ENCODE measurements at regions not wholly inside any gene's neighbourhood (a gene's known extent, or its start where the extent isn't known, plus 50 kb on each side); places are given as distances from the start of the nearest gene placed in this dataset.
"Not testable (repeated sequence)": the region's sequence is repeated elsewhere in the genome, so short reads cannot be mapped to it uniquely, and the experiment has no call there.

DNA sequence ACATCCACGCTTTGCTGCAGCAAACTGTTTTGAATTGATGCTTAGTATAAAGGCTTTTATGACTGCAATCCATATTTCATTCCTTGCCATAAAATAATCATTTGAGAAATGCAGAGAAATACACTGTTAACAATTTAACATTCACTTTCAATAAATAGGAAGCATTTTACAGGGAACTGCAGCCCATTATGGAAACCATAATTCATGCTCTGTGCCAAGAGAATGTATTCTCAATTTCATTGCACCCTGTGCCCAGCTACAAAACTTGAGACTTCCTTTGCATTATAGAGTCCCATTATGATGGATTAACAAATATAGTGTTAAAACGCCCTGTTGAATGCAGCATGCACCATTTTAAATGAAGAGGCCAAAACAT is 134.0 kb downstream of the MED10 start:
- H3K9me3 ChIP-seq (ENCODE audit: insufficient read depth, low read depth, low read length) = peaks cover 8% of the 10 kb centered on the region
- no peaks in the 10 kb centered on the region for H3K4me1 ChIP-seq (ENCODE audit: insufficient read depth, low read length)
- Mint-ChIP-seq H3K36me3 (ENCODE audit: low read depth, unreplicated experiment) (no peaks in the 10 kb centered on the region), H3K9me3 (ENCODE audit: unreplicated experiment) (peaks cover 9% of the 10 kb centered on the region), H3K4me1 (ENCODE audit: low read depth, unreplicated experiment) (peaks cover 8% of the 10 kb centered on the region), H3K4me3 (ENCODE audit: unreplicated experiment) (no peak overlapping the region), H3K27ac (ENCODE audit: unreplicated experiment) (no peak overlapping the region), H3K27me3 (ENCODE audit: low read depth, unreplicated experiment) (peaks cover 4% of the 10 kb centered on the region)
- DNase-seq (ENCODE audit: low read depth) = no peak
- H2AFZ ChIP-seq (ENCODE audit: low read depth, low read length) = no peak overlapping the region
- H3K36me3 ChIP-seq (ENCODE audit: insufficient read depth, low read length) = no peaks in the 10 kb centered on the region
- no peaks in the 10 kb centered on the region for H4K20me1 ChIP-seq (ENCODE audit: insufficient read depth, low read length)
- no peaks in the 10 kb centered on the region for H3K79me2 ChIP-seq (ENCODE audit: insufficient read depth, low read length)
- TF ChIP-seq, protein P1, sequence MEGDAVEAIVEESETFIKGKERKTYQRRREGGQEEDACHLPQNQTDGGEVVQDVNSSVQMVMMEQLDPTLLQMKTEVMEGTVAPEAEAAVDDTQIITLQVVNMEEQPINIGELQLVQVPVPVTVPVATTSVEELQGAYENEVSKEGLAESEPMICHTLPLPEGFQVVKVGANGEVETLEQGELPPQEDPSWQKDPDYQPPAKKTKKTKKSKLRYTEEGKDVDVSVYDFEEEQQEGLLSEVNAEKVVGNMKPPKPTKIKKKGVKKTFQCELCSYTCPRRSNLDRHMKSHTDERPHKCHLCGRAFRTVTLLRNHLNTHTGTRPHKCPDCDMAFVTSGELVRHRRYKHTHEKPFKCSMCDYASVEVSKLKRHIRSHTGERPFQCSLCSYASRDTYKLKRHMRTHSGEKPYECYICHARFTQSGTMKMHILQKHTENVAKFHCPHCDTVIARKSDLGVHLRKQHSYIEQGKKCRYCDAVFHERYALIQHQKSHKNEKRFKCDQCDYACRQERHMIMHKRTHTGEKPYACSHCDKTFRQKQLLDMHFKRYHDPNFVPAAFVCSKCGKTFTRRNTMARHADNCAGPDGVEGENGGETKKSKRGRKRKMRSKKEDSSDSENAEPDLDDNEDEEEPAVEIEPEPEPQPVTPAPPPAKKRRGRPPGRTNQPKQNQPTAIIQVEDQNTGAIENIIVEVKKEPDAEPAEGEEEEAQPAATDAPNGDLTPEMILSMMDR (IDR thresholded peaks at IDR 0.05; ENCODE audit: insufficient read depth, low read depth, low read length) = no peak
- no peak for TF ChIP-seq EZH2 (IDR thresholded peaks at IDR 0.05; ENCODE audit: insufficient read depth, low read length)
- H3K4me3 ChIP-seq (ENCODE audit: insufficient read depth, low read depth, low read length) = no peak overlapping the region
- FAIRE-seq = no peak
- H3K27me3 ChIP-seq (ENCODE audit: insufficient read depth, low read length) = no peaks in the 10 kb centered on the region
- no peak overlapping the region for H3K27ac ChIP-seq (ENCODE audit: low read depth, low read length)
- H3K9ac ChIP-seq (ENCODE audit: low read length) = no peak overlapping the region
- no peak overlapping the region for H3K4me2 ChIP-seq (ENCODE audit: low read length)

DNA sequence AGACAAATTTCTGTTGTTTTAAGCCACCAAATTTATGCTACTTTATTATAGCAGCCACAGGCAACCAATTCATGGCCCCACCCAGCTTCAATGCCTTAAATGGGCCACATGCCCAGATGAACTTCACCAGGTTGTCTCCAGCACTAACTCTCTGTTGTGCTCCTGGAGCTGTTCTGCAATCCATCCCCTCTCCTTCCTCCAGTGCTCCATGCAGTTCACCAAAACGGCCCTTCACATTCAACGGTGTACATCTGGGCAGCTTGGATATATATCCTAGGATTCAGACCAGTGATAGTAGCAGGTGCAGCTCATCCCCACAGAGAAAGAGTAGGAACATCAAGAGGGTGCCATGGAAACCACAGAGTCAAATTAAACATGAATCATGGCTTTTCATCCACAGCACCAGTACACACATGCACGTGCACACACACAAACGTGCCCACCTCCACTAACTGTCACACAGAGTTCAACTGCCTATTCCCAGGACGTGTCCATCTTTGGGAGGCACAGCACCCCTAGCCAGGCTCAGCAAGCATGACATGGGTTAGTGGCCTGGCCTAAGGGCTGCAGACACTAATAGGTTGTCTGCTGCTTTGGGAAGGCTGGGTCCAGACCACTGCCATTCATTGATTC is 134.5 kb downstream of the MED10 start:
- Mint-ChIP-seq H3K27me3 (ENCODE audit: low read depth, unreplicated experiment) (peaks cover 4% of the 10 kb centered on the region), H3K36me3 (ENCODE audit: low read depth, unreplicated experiment) (no peaks in the 10 kb centered on the region), H3K27ac (ENCODE audit: unreplicated experiment) (no peak overlapping the region), H3K9me3 (ENCODE audit: unreplicated experiment) (peaks cover 9% of the 10 kb centered on the region), H3K4me3 (ENCODE audit: unreplicated experiment) (no peak overlapping the region), H3K4me1 (ENCODE audit: low read depth, unreplicated experiment) (peaks cover 8% of the 10 kb centered on the region)
- Histone ChIP-seq H3K27ac (ENCODE audit: low read depth, low read length) (no peak overlapping the region), H3K9me3 (ENCODE audit: insufficient read depth, low read depth, low read length) (peaks cover 8% of the 10 kb centered on the region), H3K79me2 (ENCODE audit: insufficient read depth, low read length) (no peaks in the 10 kb centered on the region), H3K27me3 (ENCODE audit: insufficient read depth, low read length) (no peaks in the 10 kb centered on the region), H3K36me3 (ENCODE audit: insufficient read depth, low read length) (no peaks in the 10 kb centered on the region), H2AFZ (ENCODE audit: low read depth, low read length) (no peak overlapping the region), H3K4me2 (ENCODE audit: low read length) (no peak overlapping the region), H3K4me3 (ENCODE audit: insufficient read depth, low read depth, low read length) (no peak overlapping the region), H3K9ac (ENCODE audit: low read length) (no peak overlapping the region), H3K4me1 (ENCODE audit: insufficient read depth, low read length) (no peaks in the 10 kb centered on the region), H4K20me1 (ENCODE audit: insufficient read depth, low read length) (no peaks in the 10 kb centered on the region)
- no peak for FAIRE-seq
- TF ChIP-seq, protein P1 (IDR thresholded peaks at IDR 0.05; ENCODE audit: insufficient read depth, low read depth, low read length) = no peak
- no peak for TF ChIP-seq EZH2 (IDR thresholded peaks at IDR 0.05; ENCODE audit: insufficient read depth, low read length)
- no peak for DNase-seq (ENCODE audit: low read depth)

DNA sequence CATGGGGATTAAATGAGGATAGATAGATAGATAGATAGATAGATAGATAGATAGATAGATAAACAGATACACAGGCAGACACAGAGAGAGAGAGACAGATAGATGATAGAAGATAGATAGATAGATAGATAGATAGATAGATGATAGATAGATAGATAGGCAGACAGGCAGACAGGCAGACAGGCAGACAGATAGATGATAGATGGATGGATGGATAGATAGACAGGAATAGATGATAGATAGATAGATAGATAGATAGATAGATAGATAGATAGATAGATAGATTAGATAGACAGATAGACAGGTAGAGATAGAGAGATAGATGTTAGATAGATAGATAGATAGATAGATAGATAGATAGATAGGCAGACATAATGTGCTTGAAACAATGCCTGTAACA is 137.3 kb downstream of the MED10 start:
- H3K4me3 ChIP-seq (ENCODE audit: insufficient read depth, low read depth, low read length); H3K4me3 Mint-ChIP-seq (ENCODE audit: unreplicated experiment); H3K4me1 Mint-ChIP-seq (ENCODE audit: low read depth, unreplicated experiment); H3K4me1 ChIP-seq (ENCODE audit: insufficient read depth, low read length); H3K9me3 Mint-ChIP-seq (ENCODE audit: unreplicated experiment); H2AFZ ChIP-seq (ENCODE audit: low read depth, low read length); H3K9me3 ChIP-seq (ENCODE audit: insufficient read depth, low read depth, low read length); DNase-seq (ENCODE audit: low read depth); H3K36me3 Mint-ChIP-seq (ENCODE audit: low read depth, unreplicated experiment); H3K9ac ChIP-seq (ENCODE audit: low read length); H3K27ac ChIP-seq (ENCODE audit: low read depth, low read length); H3K4me2 ChIP-seq (ENCODE audit: low read length); H3K27ac Mint-ChIP-seq (ENCODE audit: unreplicated experiment); H3K27me3 Mint-ChIP-seq (ENCODE audit: low read depth, unreplicated experiment); H3K79me2 ChIP-seq (ENCODE audit: insufficient read depth, low read length); H3K36me3 ChIP-seq (ENCODE audit: insufficient read depth, low read length); H3K27me3 ChIP-seq (ENCODE audit: insufficient read depth, low read length); H4K20me1 ChIP-seq (ENCODE audit: insufficient read depth, low read length); FAIRE-seq: not testable (repeated sequence)
